ENCODE measurements at regions not wholly inside any gene's neighbourhood (a gene's known extent, or its start where the extent isn't known, plus 50 kb on each side); places are given as distances from the start of the nearest gene placed in this dataset.
"Not testable (repeated sequence)": the region's sequence is repeated elsewhere in the genome, so short reads cannot be mapped to it uniquely, and the experiment has no call there.

DNA sequence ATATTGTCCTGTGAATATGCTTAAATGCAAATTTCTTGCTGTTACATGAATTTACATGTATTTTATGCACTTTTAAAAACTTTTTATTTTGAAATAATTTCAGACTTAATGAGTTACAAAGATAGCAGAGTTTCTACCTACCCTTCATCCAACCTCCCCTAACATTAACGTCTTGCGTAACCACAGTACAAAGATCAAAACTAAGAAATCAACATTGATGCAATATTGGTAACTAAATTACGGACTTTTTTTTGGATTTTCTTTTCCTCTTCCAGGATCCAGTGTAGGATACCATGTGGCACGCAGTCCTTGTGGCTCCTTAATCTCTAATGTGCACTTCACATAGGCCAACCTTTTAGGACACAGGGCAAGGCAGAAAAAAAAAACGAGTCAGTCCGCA lies 124.9 kb downstream of the ABCC12 start:
- Mint-ChIP-seq H3K27ac (no peak overlapping the region), H3K36me3 (no peaks in the 10 kb centered on the region), H3K4me1 (no peaks in the 10 kb centered on the region), H3K4me3 (no peak overlapping the region), H3K27me3 (peaks cover 2% of the 10 kb centered on the region), H3K9me3 (peaks cover 5% of the 10 kb centered on the region)

- H3K4me3 Mint-ChIP-seq, result no peak overlapping the region
- no peak overlapping the region for H3K27ac Mint-ChIP-seq
- H3K9me3 Mint-ChIP-seq, result peaks cover 5% of the 10 kb centered on the region
- peaks cover 5% of the 10 kb centered on the region for H3K27me3 Mint-ChIP-seq
- H3K4me1 Mint-ChIP-seq, result no peaks in the 10 kb centered on the region
- no peaks in the 10 kb centered on the region for H3K36me3 Mint-ChIP-seq
Observed at GRCh38 chr16:48029768-48030167, 126.0 kb downstream of the ABCC12 start.

- H3K27me3 Mint-ChIP-seq, result peaks cover 4% of the 10 kb centered on the region
- H3K4me3 Mint-ChIP-seq, result no peak overlapping the region
- H3K36me3 Mint-ChIP-seq, result no peaks in the 10 kb centered on the region
- H3K4me1 Mint-ChIP-seq, result no peaks in the 10 kb centered on the region
- no peaks in the 10 kb centered on the region for H3K9me3 Mint-ChIP-seq
- no peak overlapping the region for H3K27ac Mint-ChIP-seq
Observed at GRCh38 chr16:48025359-48025758, 130.4 kb downstream of the ABCC12 start.

DNA sequence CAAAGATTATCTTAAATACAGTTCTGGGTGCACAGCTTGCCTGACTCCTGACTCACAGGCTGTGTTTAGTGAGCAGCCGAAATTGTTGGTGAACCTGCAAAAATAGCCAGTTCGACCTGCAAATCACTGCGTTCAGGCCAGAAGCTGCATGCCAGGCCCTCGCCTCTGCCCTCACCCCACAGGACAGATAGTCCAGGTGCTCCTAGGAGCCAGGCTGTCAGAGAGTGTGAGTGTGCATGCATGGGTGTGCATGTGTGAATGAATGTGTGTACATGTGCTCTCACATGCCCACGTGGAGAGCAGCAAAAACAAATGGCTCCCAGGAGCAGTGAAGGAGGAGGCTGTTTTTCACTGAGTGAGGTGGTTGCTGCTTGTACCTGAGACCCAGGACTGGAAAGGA lies 131.8 kb downstream of the ABCC12 start:
- Mint-ChIP-seq H3K4me1 (no peaks in the 10 kb centered on the region), H3K36me3 (no peaks in the 10 kb centered on the region), H3K27me3 (peaks cover 4% of the 10 kb centered on the region), H3K9me3 (no peaks in the 10 kb centered on the region), H3K27ac (no peak overlapping the region), H3K4me3 (no peak overlapping the region)

DNA sequence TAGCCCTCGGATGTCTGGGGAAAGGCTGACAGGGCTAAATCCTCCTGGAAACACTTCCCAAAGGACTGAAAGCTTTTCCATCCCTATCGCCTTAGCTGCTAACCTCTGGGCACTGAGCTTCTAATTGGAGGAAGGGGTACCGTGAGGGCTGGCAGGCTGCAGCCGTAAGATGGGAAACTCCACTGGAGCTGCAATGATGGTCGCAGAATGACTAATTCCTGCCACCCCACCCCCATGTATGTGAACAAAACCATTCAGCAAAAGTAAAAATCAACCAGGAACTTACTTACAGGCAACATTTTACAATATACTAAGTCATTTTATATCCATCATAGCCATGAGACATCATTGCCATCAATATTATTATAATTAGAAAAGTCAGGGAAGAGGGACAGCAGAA lies 133.3 kb downstream of the ABCC12 start:
- Mint-ChIP-seq H3K4me1 (no peaks in the 10 kb centered on the region), H3K4me3 (no peak overlapping the region), H3K27ac (no peak overlapping the region), H3K9me3 (no peaks in the 10 kb centered on the region), H3K36me3 (no peaks in the 10 kb centered on the region), H3K27me3 (peaks cover 4% of the 10 kb centered on the region)

- H3K27me3 Mint-ChIP-seq, H3K9me3 Mint-ChIP-seq, H3K36me3 Mint-ChIP-seq, H3K4me1 Mint-ChIP-seq, H3K4me3 Mint-ChIP-seq, H3K27ac Mint-ChIP-seq: not testable (repeated sequence)
Observed at GRCh38 chr16:48020617-48021016, 135.2 kb downstream of the ABCC12 start.

GRCh38 chr16:48014349-48015135 lies 141.3 kb downstream of the ABCC12 start:
- Mint-ChIP-seq H3K4me3 (no peak overlapping the region), H3K9me3 (peaks cover 8% of the 10 kb centered on the region), H3K27ac (peak overlapping the region; percentile 68), H3K27me3 (peaks cover 3% of the 10 kb centered on the region), H3K36me3 (no peaks in the 10 kb centered on the region), H3K4me1 (no peaks in the 10 kb centered on the region)

DNA sequence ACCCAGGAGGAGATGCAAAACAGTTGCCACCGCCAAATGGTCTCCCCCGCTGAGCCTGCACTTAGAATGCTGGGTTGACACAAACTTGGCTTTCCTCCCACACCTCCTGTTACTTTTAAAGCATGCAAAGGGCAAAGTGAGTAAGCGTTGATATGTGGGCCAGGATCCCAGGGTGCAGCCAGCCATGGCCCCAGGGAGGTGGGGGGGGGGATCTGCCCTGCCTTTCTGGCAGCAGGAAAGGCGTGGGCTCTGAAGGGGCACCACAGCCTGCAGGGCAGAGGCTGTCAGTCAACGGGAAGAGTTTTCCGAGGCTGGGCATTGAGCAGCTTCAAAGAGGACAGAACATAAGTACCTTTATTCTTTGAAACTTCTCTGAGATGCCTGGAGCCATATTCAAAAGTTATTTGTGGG lies 142.3 kb downstream of the ABCC12 start:
- Mint-ChIP-seq H3K4me3 (no peak overlapping the region), H3K4me1 (no peaks in the 10 kb centered on the region), H3K27ac (no peak overlapping the region), H3K27me3 (peaks cover 3% of the 10 kb centered on the region), H3K9me3 (peaks cover 8% of the 10 kb centered on the region), H3K36me3 (no peaks in the 10 kb centered on the region)

- no peak overlapping the region for H3K27ac Mint-ChIP-seq
- H3K9me3 Mint-ChIP-seq, result peaks cover 8% of the 10 kb centered on the region
- peaks cover 3% of the 10 kb centered on the region for H3K27me3 Mint-ChIP-seq
- no peak overlapping the region for H3K4me3 Mint-ChIP-seq
- no peaks in the 10 kb centered on the region for H3K36me3 Mint-ChIP-seq
- H3K4me1 Mint-ChIP-seq, result no peaks in the 10 kb centered on the region
Observed at GRCh38 chr16:48011878-48012658, 143.7 kb downstream of the ABCC12 start.

- Mint-ChIP-seq H3K4me3 (no peak overlapping the region), H3K27me3 (peaks cover 3% of the 10 kb centered on the region), H3K36me3 (no peaks in the 10 kb centered on the region), H3K4me1 (no peaks in the 10 kb centered on the region), H3K27ac (no peak overlapping the region), H3K9me3 (peaks cover 8% of the 10 kb centered on the region)
Observed at GRCh38 chr16:48011466-48011865, 144.3 kb downstream of the ABCC12 start.

DNA sequence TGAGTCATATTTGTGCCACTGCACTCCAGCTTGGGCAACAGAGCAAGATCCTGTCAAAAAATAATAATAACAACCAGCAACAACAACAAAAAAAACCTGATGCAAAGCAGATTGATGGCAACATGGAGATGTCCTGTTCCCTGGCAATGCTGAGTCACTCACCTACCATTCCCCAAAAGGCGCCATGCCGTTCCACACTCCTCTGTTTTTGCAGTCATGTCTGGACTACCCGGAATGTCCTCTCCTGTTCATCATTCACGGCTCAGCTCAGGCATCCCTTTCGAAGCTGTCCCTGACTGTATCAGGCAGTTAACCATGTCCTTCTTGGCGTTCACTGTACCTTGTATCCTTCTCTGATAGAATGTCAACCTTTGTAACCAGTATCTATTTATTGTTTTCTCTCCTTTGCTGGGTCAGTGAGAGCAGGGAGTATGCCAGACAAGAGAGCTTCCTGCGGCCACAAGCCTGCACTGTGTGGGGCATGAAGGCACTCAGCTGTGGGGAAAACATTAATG lies 147.7 kb downstream of the ABCC12 start:
- H3K4me1 Mint-ChIP-seq, result no peaks in the 10 kb centered on the region
- no peak overlapping the region for H3K4me3 Mint-ChIP-seq
- H3K9me3 Mint-ChIP-seq, result no peaks in the 10 kb centered on the region
- no peak overlapping the region for H3K27ac Mint-ChIP-seq
- no peaks in the 10 kb centered on the region for H3K36me3 Mint-ChIP-seq
- H3K27me3 Mint-ChIP-seq, result peaks cover 3% of the 10 kb centered on the region

DNA sequence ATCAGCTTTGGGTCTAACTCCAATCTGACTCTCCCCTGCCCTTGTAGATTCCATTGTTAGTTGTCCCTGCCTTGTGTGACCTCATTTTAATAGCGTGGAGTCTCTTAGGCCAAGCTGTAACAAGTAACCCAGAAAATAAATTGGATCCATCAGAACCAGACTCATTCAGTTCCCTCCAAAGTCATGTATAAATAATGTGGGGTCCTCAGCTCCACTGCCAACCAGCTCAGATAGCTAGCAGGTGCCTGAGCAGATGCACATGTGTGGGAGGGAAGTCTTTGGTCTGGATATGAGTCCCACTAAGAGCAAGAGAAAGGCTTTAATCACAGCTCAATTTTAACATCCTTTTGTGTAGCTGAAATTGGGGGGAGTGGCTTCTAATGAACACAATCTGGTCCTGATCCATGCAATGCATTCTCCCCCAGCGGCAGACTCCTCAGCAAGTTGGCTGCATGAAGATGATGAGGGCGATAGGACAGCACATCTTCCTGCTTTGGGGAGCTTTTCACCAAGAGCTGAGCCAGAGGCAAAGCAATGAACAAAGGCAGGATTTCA lies 151.6 kb downstream of the ABCC12 start:
- Mint-ChIP-seq H3K9me3 (no peaks in the 10 kb centered on the region), H3K27ac (no peak overlapping the region), H3K36me3 (no peaks in the 10 kb centered on the region), H3K4me3 (no peak overlapping the region), H3K27me3 (no peaks in the 10 kb centered on the region), H3K4me1 (no peaks in the 10 kb centered on the region)

- no peaks in the 10 kb centered on the region for H3K27me3 Mint-ChIP-seq
Observed at GRCh38 chr16:48003206-48003907, 152.4 kb downstream of the ABCC12 start.

GRCh38 chr16:48001324-48001895 lies 154.4 kb downstream of the ABCC12 start:
- Mint-ChIP-seq H3K36me3 (no peaks in the 10 kb centered on the region), H3K27me3 (peaks cover 2% of the 10 kb centered on the region), H3K4me3 (no peak overlapping the region), H3K27ac (no peak overlapping the region), H3K4me1 (no peaks in the 10 kb centered on the region), H3K9me3 (no peaks in the 10 kb centered on the region)

More at GRCh38 chr16:48003206-48003907, 152.4 kb downstream of the ABCC12 start:
- no peaks in the 10 kb centered on the region for H3K4me1 Mint-ChIP-seq
- no peaks in the 10 kb centered on the region for H3K36me3 Mint-ChIP-seq
- H3K9me3 Mint-ChIP-seq, result no peaks in the 10 kb centered on the region
- no peak overlapping the region for H3K4me3 Mint-ChIP-seq
- H3K27ac Mint-ChIP-seq, result no peak overlapping the region

GRCh38 chr16:48000622-48001021 lies 155.2 kb downstream of the ABCC12 start:
- peaks cover 2% of the 10 kb centered on the region for H3K27me3 Mint-ChIP-seq
- H3K27ac Mint-ChIP-seq, result no peak overlapping the region
- no peaks in the 10 kb centered on the region for H3K4me1 Mint-ChIP-seq
- no peaks in the 10 kb centered on the region for H3K9me3 Mint-ChIP-seq
- no peaks in the 10 kb centered on the region for H3K36me3 Mint-ChIP-seq
- no peak overlapping the region for H3K4me3 Mint-ChIP-seq

Measured in activated naive CD4-positive, alpha-beta T cell treated with anti-CD3 and anti-CD28 coated beads, Interleukin-2, amount 50 U/mL, for 24 hours (primary cell).